B cell (primary cell): ENCODE measurements at regions not wholly inside any gene's neighbourhood (a gene's known extent, or its start where the extent isn't known, plus 50 kb on each side); places are given as distances from the start of the nearest gene placed in this dataset.

Source experiments
- ATAC-seq: fragments of 200-7000 bp; cut with Tn5 transposase; one replicate; pipeline ENCODE4 v1.10.0; 2021; ENCODE audit warnings: low read depth, mild to moderate bottlenecking, moderate number of reproducible peaks, moderate library complexity
- CTCF ChIA-PET: fragments of 350-600 bp; sonication (Branson Sonifier 250); formaldehyde crosslinking; loops from one replicate; lab custom pipeline; 2021; ENCODE audit warnings: antibody characterized with exemption, inconsistent platforms; lab: Charles Lee
- POLR2A ChIA-PET: fragments of 350-600 bp; sonication (Branson Sonifier 250); formaldehyde crosslinking; loops from one replicate; lab custom pipeline; 2021; ENCODE audit warnings: antibody characterized with exemption; lab: Charles Lee
- DNase-seq: peaks from one replicate; pipeline ENCODE4 v3.0.0; 2013
- H2AFZ ChIP-seq: 2 replicates; pipeline ENCODE4 v1.6.1; 2012; ENCODE audit warnings: mild to moderate bottlenecking, low read depth, low read length; ENCODE audit not compliant: insufficient read depth, poor library complexity, severe bottlenecking
- H3K27ac ChIP-seq, 2 donors: 1 replicate in 1 of 2; 2 replicates in 1 of 2; pipeline ENCODE4 v1.5.1; 2012 to 2013; ENCODE audit warnings: low read length in 2 of 2, mild to moderate bottlenecking in 2 of 2, moderate library complexity in 1 of 2
- H3K27me3 ChIP-seq, 4 experiments: fragments of 200-600 bp in 1 of 4; sonication (generic) in 1 of 4; replicated peaks in 1 of 4; 1 replicate in 2 of 4; 2 replicates in 2 of 4; pipeline versions ENCODE4 v1.6.1 to v1.7.0; 2013 to 2016; ENCODE audit warnings: low read length in 3 of 4, mild to moderate bottlenecking in 2 of 4, mixed read lengths in 1 of 4, moderate library complexity in 1 of 4; ENCODE audit not compliant: insufficient read depth in 4 of 4, control insufficient read depth in 3 of 4; ENCODE audit errors: control extremely low read depth in 1 of 4
- H3K36me3 ChIP-seq, 2 experiments: replicated peaks in 1 of 2; 1 replicate in 1 of 2; 2 replicates in 1 of 2; pipeline versions ENCODE4 v1.6.1 to v1.7.1; 2013; ENCODE audit warnings: low read length in 1 of 2; ENCODE audit not compliant: insufficient read depth in 2 of 2, control insufficient read depth in 1 of 2; ENCODE audit errors: control extremely low read depth in 1 of 2, extremely low read depth in 1 of 2
- H3K4me1 ChIP-seq, 2 donors: fragments of 200-600 bp in 1 of 2; sonication (generic) in 1 of 2; 1 replicate in 1 of 2; 2 replicates in 1 of 2; pipeline versions ENCODE4 v1.5.1 to v1.6.1; 2013 to 2017; ENCODE audit warnings: low read length in 2 of 2; ENCODE audit not compliant: control insufficient read depth in 2 of 2, insufficient read depth in 2 of 2
- H3K4me2 ChIP-seq: replicated peaks from 2 replicates; pipeline ENCODE3; 2012; ENCODE audit warnings: mild to moderate bottlenecking, low read depth, low read length; ENCODE audit not compliant: poor library complexity, severe bottlenecking
- H3K4me3 ChIP-seq, 5 experiments: fragments of 200-600 bp in 1 of 5; sonication (generic) in 1 of 5; 1 replicate in 3 of 5; 2 replicates in 2 of 5; pipeline versions ENCODE4 v1.5.1 to v1.7.0; 2011 to 2016; ENCODE audit warnings: low read length in 4 of 5, mild to moderate bottlenecking in 4 of 5, low read depth in 2 of 5, control low read depth in 1 of 5, moderate library complexity in 1 of 5; ENCODE audit not compliant: insufficient read depth in 1 of 5; ENCODE audit errors: control extremely low read depth in 1 of 5, extremely low read depth in 1 of 5
- H3K79me2 ChIP-seq: fragments of 200-600 bp; sonication (generic); one replicate; pipeline ENCODE4 v1.6.0; 2016; ENCODE audit warnings: low read length; ENCODE audit not compliant: control insufficient read depth, insufficient read depth
- H3K9ac ChIP-seq: fragments of 200-600 bp; sonication (generic); 2 replicates; pipeline ENCODE4 v1.6.1; 2017; ENCODE audit warnings: mild to moderate bottlenecking, low read length, moderate library complexity
- H3K9me3 ChIP-seq, 3 donors: one replicate each; pipeline versions ENCODE4 v1.6.1 to v1.7.1; 2013; ENCODE audit warnings: low read length in 2 of 3; ENCODE audit not compliant: control insufficient read depth in 2 of 3, insufficient read depth in 1 of 3; ENCODE audit errors: control extremely low read depth in 1 of 3
- H4K20me1 ChIP-seq: 2 replicates; pipeline ENCODE4 v1.6.0; 2012; ENCODE audit warnings: mild to moderate bottlenecking, low read length; ENCODE audit not compliant: insufficient read depth, control insufficient read depth, poor library complexity, severe bottlenecking
- H3K27ac Mint-ChIP-seq: one replicate; pipeline ENCODE4 v1.8.0; 2021; ENCODE audit warnings: mixed read lengths
- H3K27me3 Mint-ChIP-seq: one replicate; pipeline ENCODE4 v1.8.0; 2021; ENCODE audit warnings: mixed read lengths
- H3K4me1 Mint-ChIP-seq: one replicate; pipeline ENCODE4 v1.8.0; 2021; ENCODE audit warnings: mixed read lengths
- H3K4me3 Mint-ChIP-seq: one replicate; pipeline ENCODE4 v1.8.0; 2021; ENCODE audit warnings: mixed read lengths
- H3K9me3 Mint-ChIP-seq: one replicate; pipeline ENCODE4 v1.8.0; 2022; ENCODE audit warnings: mixed read lengths; ENCODE audit not compliant: insufficient read depth
- EZH2 ChIP-seq: IDR thresholded peaks from 2 replicates; pipeline ENCODE4 v1.6.1; 2012; ENCODE audit warnings: borderline replicate concordance, low read depth, mild to moderate bottlenecking, moderate library complexity, low read length; ENCODE audit not compliant: insufficient read depth, poor library complexity, severe bottlenecking
- WGBS: methylation state at CpG from one replicate; pipeline ENCODE4 v1.1.5; 2013; ENCODE audit warnings: missing lambda C conversion rate; ENCODE audit not compliant: insufficient coverage; 5-methylcytosine and 5-hydroxymethylcytosine counted together
- intact Hi-C: fragments of 100-400 bp; cut with micrococcal nuclease; formaldehyde crosslinking; loops from one replicate; pipeline ENCODE4 v1.10.0; 2022
- TF ChIP-seq, protein P1 (sequence below): fragments of 200-600 bp; IDR thresholded peaks from one replicate; pipeline ENCODE4 v1.8.0; 2022; ENCODE audit warnings: antibody characterized with exemption, mild to moderate bottlenecking

GRCh38 chr2:8438996-8439395, 242.9 kb upstream of the ID2 start:
- H2AFZ ChIP-seq: no peak overlapping the region
- no peak for ATAC-seq
- peaks cover 27 to 36% of the 10 kb centered on the region in 2 donors for H3K4me1 ChIP-seq
- H3K4me2 ChIP-seq: no peak overlapping the region
- no peak overlapping the region for H3K27ac ChIP-seq
- no peaks in the 10 kb centered on the region for H3K36me3 ChIP-seq
- DNase-seq: no peak
- peaks cover 38% of the 10 kb centered on the region for H3K27me3 Mint-ChIP-seq
- TF ChIP-seq EZH2: no peak
- TF ChIP-seq, protein P1, sequence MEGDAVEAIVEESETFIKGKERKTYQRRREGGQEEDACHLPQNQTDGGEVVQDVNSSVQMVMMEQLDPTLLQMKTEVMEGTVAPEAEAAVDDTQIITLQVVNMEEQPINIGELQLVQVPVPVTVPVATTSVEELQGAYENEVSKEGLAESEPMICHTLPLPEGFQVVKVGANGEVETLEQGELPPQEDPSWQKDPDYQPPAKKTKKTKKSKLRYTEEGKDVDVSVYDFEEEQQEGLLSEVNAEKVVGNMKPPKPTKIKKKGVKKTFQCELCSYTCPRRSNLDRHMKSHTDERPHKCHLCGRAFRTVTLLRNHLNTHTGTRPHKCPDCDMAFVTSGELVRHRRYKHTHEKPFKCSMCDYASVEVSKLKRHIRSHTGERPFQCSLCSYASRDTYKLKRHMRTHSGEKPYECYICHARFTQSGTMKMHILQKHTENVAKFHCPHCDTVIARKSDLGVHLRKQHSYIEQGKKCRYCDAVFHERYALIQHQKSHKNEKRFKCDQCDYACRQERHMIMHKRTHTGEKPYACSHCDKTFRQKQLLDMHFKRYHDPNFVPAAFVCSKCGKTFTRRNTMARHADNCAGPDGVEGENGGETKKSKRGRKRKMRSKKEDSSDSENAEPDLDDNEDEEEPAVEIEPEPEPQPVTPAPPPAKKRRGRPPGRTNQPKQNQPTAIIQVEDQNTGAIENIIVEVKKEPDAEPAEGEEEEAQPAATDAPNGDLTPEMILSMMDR: no peak
- CTCF ChIA-PET: no interaction called here
- H3K9me3 ChIP-seq: peaks cover 0 to 8% (median 0%) of the 10 kb centered on the region in 3 donors
- no peak overlapping the region for H3K4me3 ChIP-seq
- POLR2A ChIA-PET: no interaction called here
- no peaks in the 10 kb centered on the region for H3K9me3 Mint-ChIP-seq
- no peaks in the 10 kb centered on the region for H4K20me1 ChIP-seq
- no peak overlapping the region for H3K27ac Mint-ChIP-seq
- 93% methylated on average over 5 of the region's 7 CpGs for WGBS
- H3K4me3 Mint-ChIP-seq: no peak overlapping the region
- no peak overlapping the region for H3K9ac ChIP-seq
- H3K27me3 ChIP-seq: peaks cover 0 to 44% (median 7%) of the 10 kb centered on the region in 4 experiments
- intact Hi-C loops: no loop called here
- no peaks in the 10 kb centered on the region for H3K79me2 ChIP-seq
- H3K4me1 Mint-ChIP-seq: peaks cover 33% of the 10 kb centered on the region

- peaks cover 31% of the 10 kb centered on the region for H3K4me1 Mint-ChIP-seq
- H3K9ac ChIP-seq: no peak overlapping the region
- H3K27me3 Mint-ChIP-seq: peaks cover 45% of the 10 kb centered on the region
- no peaks in the 10 kb centered on the region for H4K20me1 ChIP-seq
- intact Hi-C loops: no loop called here
- H3K36me3 ChIP-seq: no peaks in the 10 kb centered on the region
- H2AFZ ChIP-seq: no peak overlapping the region
- H3K27ac Mint-ChIP-seq: no peak overlapping the region
- no peak overlapping the region for H3K27ac ChIP-seq
- peaks cover 0 to 44% (median 9%) of the 10 kb centered on the region in 4 experiments for H3K27me3 ChIP-seq
- H3K9me3 Mint-ChIP-seq: no peaks in the 10 kb centered on the region
- DNase-seq (no peak), ATAC-seq (no peak)
- H3K9me3 ChIP-seq: peaks cover 0 to 8% (median 0%) of the 10 kb centered on the region in 3 donors
- POLR2A ChIA-PET: no interaction called here
- CTCF ChIA-PET: no interaction called here
- H3K79me2 ChIP-seq: no peaks in the 10 kb centered on the region
- H3K4me3 Mint-ChIP-seq: no peak overlapping the region
- WGBS: 98% methylated on average over 11 of the region's 12 CpGs
- TF ChIP-seq EZH2: no peak
- TF ChIP-seq, protein P1: no peak
- H3K4me3 ChIP-seq: no peak overlapping the region
- H3K4me2 ChIP-seq: no peak overlapping the region
- peaks cover 27 to 35% of the 10 kb centered on the region in 2 donors for H3K4me1 ChIP-seq
Measured at GRCh38 chr2:8440029-8440778, 241.7 kb upstream of the ID2 start.
